Common myeloid progenitor, CD34-positive (primary cell): ENCODE measurements at regions not wholly inside any gene's neighbourhood (a gene's known extent, or its start where the extent isn't known, plus 50 kb on each side); places are given as distances from the start of the nearest gene placed in this dataset.

Source experiments
- CTCF ChIA-PET: fragments of 350-600 bp; sonication (Branson Sonifier 250); formaldehyde crosslinking; loops from one replicate; lab custom pipeline; 2021; ENCODE audit warnings: antibody characterized with exemption; lab: Charles Lee
- POLR2A ChIA-PET: fragments of 350-600 bp; sonication (Branson Sonifier 250); formaldehyde crosslinking; loops from one replicate; lab custom pipeline; 2021; ENCODE audit warnings: antibody characterized with exemption; lab: Charles Lee
- DNase-seq, 3 donors: peaks; one replicate each; pipeline versions ENCODE4 v3.0.0 to v3.0.0-alpha.2; 2013
- H3K27ac ChIP-seq, 2 experiments: 1 replicate in 1 of 2; 2 replicates in 1 of 2; pipeline ENCODE4 v1.7.0; 2013; ENCODE audit warnings: inconsistent platforms in 2 of 2, low read length in 2 of 2, mild to moderate bottlenecking in 2 of 2, low read depth in 1 of 2, moderate library complexity in 1 of 2; ENCODE audit not compliant: severe bottlenecking in 2 of 2, insufficient read depth in 1 of 2, poor library complexity in 1 of 2
- H3K27me3 ChIP-seq, 5 experiments: replicated peaks in 2 of 5; 1 replicate in 3 of 5; 2 replicates in 2 of 5; pipeline versions ENCODE4 v1.6.1 to v1.7.0; 2013; ENCODE audit warnings: low read length in 4 of 5, mild to moderate bottlenecking in 2 of 5, moderate library complexity in 2 of 5, inconsistent platforms in 1 of 5; ENCODE audit not compliant: insufficient read depth in 5 of 5, control insufficient read depth in 4 of 5
- H3K36me3 ChIP-seq, 4 experiments: 1 replicate in 2 of 4; 2 replicates in 2 of 4; pipeline versions ENCODE4 v1.6.1 to v1.7.0; 2013; ENCODE audit warnings: low read length in 3 of 4, control low read depth in 1 of 4, mild to moderate bottlenecking in 1 of 4; ENCODE audit not compliant: control insufficient read depth in 4 of 4, insufficient read depth in 4 of 4
- H3K4me1 ChIP-seq, 4 experiments: 1 replicate in 3 of 4; 2 replicates in 1 of 4; pipeline versions ENCODE4 v1.6.1 to v1.7.1; 2013; ENCODE audit warnings: low read length in 3 of 4, mild to moderate bottlenecking in 3 of 4, control low read depth in 1 of 4, inconsistent platforms in 1 of 4, moderate library complexity in 1 of 4; ENCODE audit not compliant: control insufficient read depth in 4 of 4, insufficient read depth in 4 of 4; ENCODE audit errors: control extremely low read depth in 1 of 4
- H3K4me3 ChIP-seq, 7 experiments: 1 replicate in 4 of 7; 2 replicates in 3 of 7; pipeline versions ENCODE4 v1.5.1 to v1.7.0; 2013; ENCODE audit warnings: mild to moderate bottlenecking in 7 of 7, low read length in 6 of 7, moderate library complexity in 6 of 7, inconsistent platforms in 2 of 7, low read depth in 2 of 7, control low read depth in 1 of 7; ENCODE audit not compliant: insufficient read depth in 4 of 7, control insufficient read depth in 1 of 7; ENCODE audit errors: extremely low read depth in 1 of 7
- H3K9me3 ChIP-seq, 5 experiments: 1 replicate in 4 of 5; 2 replicates in 1 of 5; pipeline versions ENCODE4 v1.6.1 to v1.7.1; 2013; ENCODE audit warnings: low read length in 4 of 5, mild to moderate bottlenecking in 2 of 5, inconsistent platforms in 1 of 5, low read depth in 1 of 5, moderate library complexity in 1 of 5; ENCODE audit not compliant: control insufficient read depth in 4 of 5, insufficient read depth in 2 of 5; ENCODE audit errors: control extremely low read depth in 1 of 5
- WGBS: methylation state at CpG from one replicate; pipeline ENCODE4 v1.1.5; 2013; ENCODE audit not compliant: insufficient coverage; 5-methylcytosine and 5-hydroxymethylcytosine counted together

- H3K9me3 ChIP-seq: no peaks in the 10 kb centered on the region
- H3K4me3 ChIP-seq: no peak overlapping the region
- WGBS: 90% methylated on average over 2 of the region's 2 CpGs
- no peak for DNase-seq
- H3K27me3 ChIP-seq: no peaks in the 10 kb centered on the region
- POLR2A ChIA-PET: interaction anchor here (0.6 kb wide), 1 partner anchor 202 kb away, joined by 3 read pairs; no protein-coding TSS in a partner anchor
- peaks cover 0 to 8% (median 3%) of the 10 kb centered on the region in 4 experiments for H3K4me1 ChIP-seq
- no peaks in the 10 kb centered on the region for H3K36me3 ChIP-seq
- CTCF ChIA-PET: interaction anchor here (1.2 kb wide), 2 partner anchors 81 to 106 kb away, joined by 3 to 4 read pairs; no protein-coding TSS in a partner anchor
- no peak overlapping the region for H3K27ac ChIP-seq
Observed at GRCh38 chr3:188060264-188060835, 93.6 kb upstream of the LPP start.

- WGBS: 0% methylated on average over 2 of the region's 2 CpGs
- Histone ChIP-seq H3K36me3 (no peaks in the 10 kb centered on the region), H3K27me3 (no peaks in the 10 kb centered on the region), H3K27ac (no peak overlapping the region), H3K9me3 (no peaks in the 10 kb centered on the region), H3K4me3 (no peak overlapping the region), H3K4me1 (peaks cover 0 to 8% (median 3%) of the 10 kb centered on the region in 4 experiments)
- ChIA-PET POLR2A (no interaction called here), CTCF (interaction anchor here (0.7 to 1.5 kb wide), 2 partner anchors 9 to 11 kb away, joined by 3 to 9 read pairs; no protein-coding TSS in a partner anchor)
- peak; percentile 68 to 90 (median 81) for DNase-seq
Observed at GRCh38 chr3:188060840-188061544, 93.0 kb upstream of the LPP start.

DNA sequence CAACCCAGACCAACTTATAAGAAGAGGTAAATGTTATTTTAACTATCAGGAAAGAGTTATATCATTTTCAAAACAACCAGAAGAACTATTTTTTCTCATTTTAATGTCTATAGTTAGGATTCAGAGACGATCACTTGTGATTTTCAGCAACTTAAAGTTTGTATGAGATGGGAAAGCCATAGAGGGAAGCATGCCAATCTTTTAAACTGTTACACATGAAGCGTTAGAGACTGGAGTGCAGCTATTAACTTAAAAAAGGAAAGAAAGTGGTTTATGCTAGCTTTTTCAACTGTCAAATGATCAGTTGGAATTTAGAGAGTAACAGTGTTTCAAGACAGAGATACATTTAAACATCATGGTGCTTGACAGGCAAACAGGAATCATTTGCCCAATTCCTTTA is 91.7 kb upstream of the LPP start:
- 94% methylated on average over 2 of the region's 2 CpGs for WGBS
- no peaks in the 10 kb centered on the region for H3K27me3 ChIP-seq
- POLR2A ChIA-PET: no interaction called here

GRCh38 chr3:188064831-188065493 is 89.0 kb upstream of the LPP start:
- no peak overlapping the region for H3K4me3 ChIP-seq
- H3K36me3 ChIP-seq: no peaks in the 10 kb centered on the region
- no peak overlapping the region for H3K27ac ChIP-seq
- WGBS: 100% methylated on average over 1 of the region's 4 CpGs
- H3K9me3 ChIP-seq: no peaks in the 10 kb centered on the region
- no peak for DNase-seq
- peaks cover 0 to 8% (median 3%) of the 10 kb centered on the region in 4 experiments for H3K4me1 ChIP-seq
- CTCF ChIA-PET: interaction anchor here (0.8 to 1.5 kb wide), 2 partner anchors 14 to 318 kb away, joined by 3 to 4 read pairs; no protein-coding TSS in a partner anchor
- H3K27me3 ChIP-seq: no peaks in the 10 kb centered on the region
- POLR2A ChIA-PET: no interaction called here

More for the DNA sequence above, 91.7 kb upstream of the LPP start:
- CTCF ChIA-PET: interaction anchor here (1.1 to 1.5 kb wide), 2 partner anchors 12 to 322 kb away, joined by 4 to 9 read pairs; no protein-coding TSS in a partner anchor
- Histone ChIP-seq H3K9me3 (no peaks in the 10 kb centered on the region), H3K4me1 (peaks cover 0 to 8% (median 3%) of the 10 kb centered on the region in 4 experiments), H3K4me3 (no peak overlapping the region), H3K36me3 (no peaks in the 10 kb centered on the region), H3K27ac (no peak overlapping the region)
- no peak for DNase-seq

DNA sequence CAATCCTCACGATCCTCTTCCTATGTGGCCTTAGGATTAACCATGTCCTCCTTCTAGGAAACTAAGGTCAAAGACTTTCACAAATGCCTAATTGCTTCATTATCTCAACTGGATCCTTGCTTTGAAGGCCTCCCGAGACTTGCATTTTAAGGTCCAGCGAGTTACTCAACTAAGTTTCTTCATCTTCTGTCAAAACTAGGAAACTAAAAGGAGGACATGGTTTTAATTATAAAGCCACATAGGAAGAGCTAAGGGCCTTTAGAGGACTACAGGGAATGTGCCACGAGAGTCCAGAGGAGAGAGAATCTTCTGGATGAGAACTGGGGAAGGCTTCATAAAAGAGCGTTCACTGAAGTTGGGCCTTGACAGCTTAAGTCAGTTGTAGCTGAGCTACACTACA is 87.8 kb upstream of the LPP start:
- ChIA-PET CTCF (interaction anchor here (1.1 to 1.5 kb wide), 2 partner anchors 11 to 15 kb away, joined by 3 to 4 read pairs; no protein-coding TSS in a partner anchor), POLR2A (interaction anchor here (0.6 kb wide), 1 partner anchor 149 kb away, joined by 7 read pairs; no protein-coding TSS in a partner anchor)
- no peak overlapping the region for H3K4me3 ChIP-seq
- H3K27ac ChIP-seq: no peak overlapping the region
- no peak for DNase-seq
- H3K4me1 ChIP-seq: peaks cover 0 to 4% (median 3%) of the 10 kb centered on the region in 4 experiments
- WGBS: 83% methylated on average over 5 of the region's 5 CpGs
- no peaks in the 10 kb centered on the region for H3K36me3 ChIP-seq
- no peaks in the 10 kb centered on the region for H3K27me3 ChIP-seq
- H3K9me3 ChIP-seq: no peaks in the 10 kb centered on the region

DNA sequence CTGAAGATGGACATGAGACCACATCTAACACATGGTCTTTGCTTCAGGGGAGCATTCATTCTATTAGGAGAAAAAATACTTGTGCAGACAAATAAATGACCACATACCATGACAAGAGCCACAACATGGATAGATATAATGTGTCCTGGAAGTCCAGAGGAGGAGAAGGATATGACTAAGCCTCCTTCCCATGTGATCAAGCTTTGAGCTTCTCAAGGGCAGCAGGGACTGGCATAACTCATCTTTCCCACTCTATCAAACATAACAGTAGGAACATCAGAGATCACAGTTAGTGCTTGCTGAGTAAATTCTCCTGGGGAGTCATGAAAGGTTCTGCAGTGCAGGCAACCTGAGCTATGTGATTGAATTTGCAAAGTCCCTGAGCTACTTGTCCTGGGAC is 86.0 kb upstream of the LPP start:
- CTCF ChIA-PET: no interaction called here
- Histone ChIP-seq H3K27me3 (no peaks in the 10 kb centered on the region), H3K27ac (no peak overlapping the region), H3K4me1 (no peaks in the 10 kb centered on the region), H3K9me3 (no peaks in the 10 kb centered on the region), H3K36me3 (no peaks in the 10 kb centered on the region), H3K4me3 (no peak overlapping the region)
- POLR2A ChIA-PET: no interaction called here
- no peak for DNase-seq
